Testis (tissue), 2 donors: ENCODE measurements at regions not wholly inside any gene's neighbourhood (a gene's known extent, or its start where the extent isn't known, plus 50 kb on each side); places are given as distances from the start of the nearest gene placed in this dataset.

Experiments used
- DNase-seq: peaks from one replicate; pipeline ENCODE4 v3.0.0-alpha.2; 2019
- H3K27ac ChIP-seq, 2 donors: fragments of 200-600 bp; sonication (generic); one replicate each; pipeline ENCODE4 v1.5.1; 2019
- H3K27me3 ChIP-seq: fragments of 200-600 bp; sonication (generic); one replicate; pipeline ENCODE4 v1.5.1; 2019
- H3K36me3 ChIP-seq: fragments of 200-600 bp; sonication (generic); one replicate; pipeline ENCODE4 v1.5.1; 2017; ENCODE audit warnings: low read depth; ENCODE audit errors: missing control alignments
- H3K4me1 ChIP-seq: fragments of 200-600 bp; sonication (generic); one replicate; pipeline ENCODE4 v1.5.1; 2019
- H3K4me3 ChIP-seq, 2 donors: fragments of 200-600 bp; sonication (generic); one replicate each; pipeline ENCODE4 v1.5.1; 2017 to 2019
- H3K9me3 ChIP-seq: fragments of 200-600 bp; sonication (generic); one replicate; pipeline ENCODE4 v1.5.1; 2017
- CTCF ChIP-seq, 3 experiments: fragments of 450-650 bp in 2 of 3; fragments of 200-600 bp in 1 of 3; sonication (generic) in 1 of 3; IDR thresholded peaks; one replicate each; pipeline ENCODE4 v1.5.1; 2016 to 2019; ENCODE audit warnings: antibody characterized with exemption in 3 of 3, mild to moderate bottlenecking in 2 of 3, moderate library complexity in 1 of 3
- POLR2A ChIP-seq: fragments of 450-650 bp; IDR thresholded peaks from one replicate; pipeline ENCODE4 v1.6.1; 2017; ENCODE audit warnings: antibody characterized with exemption, mild to moderate bottlenecking, moderate library complexity
- WGBS, 2 donors: methylation state at CpG; one replicate each; pipeline ENCODE4 v1.1.5; 2018; 5-methylcytosine and 5-hydroxymethylcytosine counted together
- intact Hi-C: fragments of 100-400 bp; cut with DNase I; formaldehyde crosslinking; loops from one replicate; pipeline ENCODE4 v1.15.1; 2023; ENCODE audit warnings: low total_unique reads

- no peaks in the 10 kb centered on the region for H3K4me1 ChIP-seq
- DNase-seq, result no peak
- intact Hi-C loops, result no loop called here
- TF ChIP-seq CTCF (IDR thresholded peaks at IDR 0.05), result no peak
- TF ChIP-seq POLR2A, result no peak
- H3K9me3 ChIP-seq, result no peaks in the 10 kb centered on the region
- no peaks in the 10 kb centered on the region for H3K27me3 ChIP-seq
- H3K4me3 ChIP-seq, result no peak overlapping the region
- no peaks in the 10 kb centered on the region for H3K36me3 ChIP-seq
- no peak overlapping the region for H3K27ac ChIP-seq
Measured at GRCh38 chr18:57904535-57904934, 101.4 kb upstream of the ATP8B1 start.

- Histone ChIP-seq H3K4me3 (no peak overlapping the region), H3K27ac (no peak overlapping the region), H3K4me1 (no peaks in the 10 kb centered on the region), H3K9me3 (no peaks in the 10 kb centered on the region), H3K27me3 (no peaks in the 10 kb centered on the region), H3K36me3 (no peaks in the 10 kb centered on the region)
- WGBS, 2 donors, result 93 to 100% methylated on average over 1 of the region's 1 CpG
- no peak for TF ChIP-seq CTCF (IDR thresholded peaks at IDR 0.05)
- intact Hi-C loops, result no loop called here
- DNase-seq, result no peak
Measured at GRCh38 chr18:57902721-57903120, 99.6 kb upstream of the ATP8B1 start.

- Histone ChIP-seq H3K36me3 (no peaks in the 10 kb centered on the region), H3K4me1 (no peaks in the 10 kb centered on the region), H3K27ac (no peak overlapping the region), H3K4me3 (no peak overlapping the region), H3K9me3 (no peaks in the 10 kb centered on the region), H3K27me3 (no peaks in the 10 kb centered on the region)
- 90 to 93% methylated on average over 11 of the region's 11 CpGs for WGBS, 2 donors
- DNase-seq, result no peak
- no peak for TF ChIP-seq POLR2A
- TF ChIP-seq CTCF (IDR thresholded peaks at IDR 0.05), result no peak
- intact Hi-C loops, result no loop called here
Measured at GRCh38 chr18:57901825-57902589, 98.9 kb upstream of the ATP8B1 start.

- H3K4me3 ChIP-seq, result no peak overlapping the region
- no peak for DNase-seq
- WGBS, 2 donors, result 92 to 97% methylated on average over 3 of the region's 3 CpGs
- TF ChIP-seq POLR2A, result no peak
- no peak for TF ChIP-seq CTCF (IDR thresholded peaks at IDR 0.05)
- no peak overlapping the region for H3K27ac ChIP-seq
- H3K4me1 ChIP-seq, result no peaks in the 10 kb centered on the region
- no peaks in the 10 kb centered on the region for H3K27me3 ChIP-seq
- intact Hi-C loops, result no loop called here
- no peaks in the 10 kb centered on the region for H3K36me3 ChIP-seq
- H3K9me3 ChIP-seq, result no peaks in the 10 kb centered on the region
Measured at GRCh38 chr18:57900906-57901435, 97.9 kb upstream of the ATP8B1 start.
